Hepatocyte (in vitro differentiated cells): ENCODE measurements at regions not wholly inside any gene's neighbourhood (a gene's known extent, or its start where the extent isn't known, plus 50 kb on each side); places are given as distances from the start of the nearest gene placed in this dataset.
"Not testable (repeated sequence)": the region's sequence is repeated elsewhere in the genome, so short reads cannot be mapped to it uniquely, and the experiment has no call there.

Source experiments
- DNase-seq: peaks from one replicate; pipeline ENCODE4 v3.0.0-alpha.2; 2016; ENCODE audit warnings: low spot score
- H2AFZ ChIP-seq: fragments of 200-600 bp; sonication (generic); 2 replicates; pipeline ENCODE4 v1.6.0; 2016; ENCODE audit warnings: antibody characterized with exemption, mild to moderate bottlenecking
- H3K27ac ChIP-seq: fragments of 200-600 bp; sonication (generic); 2 replicates; pipeline ENCODE4 v1.5.1; 2016; ENCODE audit warnings: mild to moderate bottlenecking
- H3K27me3 ChIP-seq: fragments of 200-600 bp; sonication (generic); 2 replicates; pipeline ENCODE4 v1.6.1; 2016
- H3K36me3 ChIP-seq: fragments of 200-600 bp; sonication (generic); replicated peaks from 2 replicates; pipeline ENCODE4 v1.5.1; 2016; ENCODE audit warnings: low read depth; ENCODE audit not compliant: insufficient read depth
- H3K4me1 ChIP-seq: fragments of 200-600 bp; sonication (generic); 2 replicates; pipeline ENCODE4 v1.5.1; 2016; ENCODE audit warnings: mild to moderate bottlenecking, moderate library complexity; ENCODE audit not compliant: insufficient read depth
- H3K4me2 ChIP-seq: fragments of 200-600 bp; sonication (generic); 2 replicates; pipeline ENCODE4 v1.6.0; 2016
- H3K4me3 ChIP-seq: fragments of 200-600 bp; sonication (generic); 2 replicates; pipeline ENCODE4 v1.5.1; 2016; ENCODE audit warnings: mild to moderate bottlenecking
- H3K79me2 ChIP-seq: fragments of 200-600 bp; sonication (generic); 2 replicates; pipeline ENCODE4 v1.6.0; 2017; ENCODE audit warnings: mild to moderate bottlenecking
- H3K9me2 ChIP-seq: fragments of 200-600 bp; sonication (generic); replicated peaks from 2 replicates; pipeline ENCODE4 v1.6.0; 2017; ENCODE audit warnings: mild to moderate bottlenecking; ENCODE audit not compliant: insufficient read depth
- H3K9me3 ChIP-seq: fragments of 200-600 bp; sonication (generic); 2 replicates; pipeline ENCODE4 v1.5.1; 2016; ENCODE audit warnings: low read depth, mild to moderate bottlenecking
- H4K20me1 ChIP-seq: fragments of 200-600 bp; sonication (generic); 2 replicates; pipeline ENCODE4 v1.6.0; 2016; ENCODE audit warnings: mild to moderate bottlenecking; ENCODE audit not compliant: insufficient read depth, poor library complexity, severe bottlenecking
- EZH2 ChIP-seq: fragments of 200-600 bp; sonication (generic); IDR thresholded peaks from 2 replicates; pipeline ENCODE4 v1.6.1; 2016; ENCODE audit warnings: antibody characterized with exemption, mild to moderate bottlenecking, borderline replicate concordance
- EZH2phosphoT487 ChIP-seq: fragments of 200-600 bp; sonication (generic); IDR thresholded peaks from one replicate; pipeline ENCODE4 v1.6.1; 2018; ENCODE audit warnings: antibody characterized with exemption, mild to moderate bottlenecking, low read depth, moderate library complexity; ENCODE audit not compliant: unreplicated experiment, severe bottlenecking
- WGBS: methylation state at CpG from one replicate; pipeline ENCODE4 v1.1.6; 2016; ENCODE audit warnings: low lambda C conversion rate; ENCODE audit errors: missing lambda C conversion rate; 5-methylcytosine and 5-hydroxymethylcytosine counted together
- TF ChIP-seq, protein P1 (sequence below): fragments of 200-600 bp; sonication (generic); IDR thresholded peaks from 2 replicates; pipeline ENCODE4 v1.5.1; 2016; ENCODE audit warnings: antibody characterized with exemption, mild to moderate bottlenecking; ENCODE audit not compliant: poor library complexity

- Histone ChIP-seq H3K4me1 (no peaks in the 10 kb centered on the region), H3K9me3 (no peaks in the 10 kb centered on the region), H4K20me1 (no peaks in the 10 kb centered on the region), H3K79me2 (no peaks in the 10 kb centered on the region), H3K27ac (no peak overlapping the region), H3K27me3 (peaks cover 8% of the 10 kb centered on the region), H2AFZ (no peak overlapping the region), H3K9me2 (no peaks in the 10 kb centered on the region), H3K4me2 (no peak overlapping the region), H3K4me3 (no peak overlapping the region), H3K36me3 (no peaks in the 10 kb centered on the region)
- TF ChIP-seq EZH2phosphoT487 (no peak), EZH2 (no peak)
- TF ChIP-seq, protein P1, sequence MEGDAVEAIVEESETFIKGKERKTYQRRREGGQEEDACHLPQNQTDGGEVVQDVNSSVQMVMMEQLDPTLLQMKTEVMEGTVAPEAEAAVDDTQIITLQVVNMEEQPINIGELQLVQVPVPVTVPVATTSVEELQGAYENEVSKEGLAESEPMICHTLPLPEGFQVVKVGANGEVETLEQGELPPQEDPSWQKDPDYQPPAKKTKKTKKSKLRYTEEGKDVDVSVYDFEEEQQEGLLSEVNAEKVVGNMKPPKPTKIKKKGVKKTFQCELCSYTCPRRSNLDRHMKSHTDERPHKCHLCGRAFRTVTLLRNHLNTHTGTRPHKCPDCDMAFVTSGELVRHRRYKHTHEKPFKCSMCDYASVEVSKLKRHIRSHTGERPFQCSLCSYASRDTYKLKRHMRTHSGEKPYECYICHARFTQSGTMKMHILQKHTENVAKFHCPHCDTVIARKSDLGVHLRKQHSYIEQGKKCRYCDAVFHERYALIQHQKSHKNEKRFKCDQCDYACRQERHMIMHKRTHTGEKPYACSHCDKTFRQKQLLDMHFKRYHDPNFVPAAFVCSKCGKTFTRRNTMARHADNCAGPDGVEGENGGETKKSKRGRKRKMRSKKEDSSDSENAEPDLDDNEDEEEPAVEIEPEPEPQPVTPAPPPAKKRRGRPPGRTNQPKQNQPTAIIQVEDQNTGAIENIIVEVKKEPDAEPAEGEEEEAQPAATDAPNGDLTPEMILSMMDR = no peak
- no peak for DNase-seq
- 87% methylated on average over 9 of the region's 9 CpGs for WGBS
These were observed 130.9 kb upstream of the PODXL start for GRCh38 chr7:131687296-131687695.

GRCh38 chr7:131686833-131687232 lies 130.4 kb upstream of the PODXL start:
- Histone ChIP-seq H3K4me3 (no peak overlapping the region), H3K4me1 (no peaks in the 10 kb centered on the region), H3K79me2 (no peaks in the 10 kb centered on the region), H3K4me2 (no peak overlapping the region), H4K20me1 (no peaks in the 10 kb centered on the region), H3K36me3 (no peaks in the 10 kb centered on the region), H3K9me3 (no peaks in the 10 kb centered on the region), H3K9me2 (no peaks in the 10 kb centered on the region), H3K27me3 (peaks cover 8% of the 10 kb centered on the region), H3K27ac (no peak overlapping the region), H2AFZ (no peak overlapping the region)
- no peak for DNase-seq
- TF ChIP-seq EZH2phosphoT487 (no peak), EZH2 (no peak)
- TF ChIP-seq, protein P1 = no peak

GRCh38 chr7:131683536-131684125 lies 127.2 kb upstream of the PODXL start:
- no peaks in the 10 kb centered on the region for H3K9me3 ChIP-seq
- H3K36me3 ChIP-seq = no peaks in the 10 kb centered on the region
- no peak overlapping the region for H3K27ac ChIP-seq
- no peaks in the 10 kb centered on the region for H4K20me1 ChIP-seq
- TF ChIP-seq EZH2phosphoT487 (no peak), EZH2 (no peak)
- TF ChIP-seq, protein P1 = no peak
- 87% methylated on average over 5 of the region's 5 CpGs for WGBS
- no peak for DNase-seq
- no peak overlapping the region for H3K4me2 ChIP-seq
- H3K79me2 ChIP-seq = no peaks in the 10 kb centered on the region
- H3K4me3 ChIP-seq = no peak overlapping the region
- H2AFZ ChIP-seq = no peak overlapping the region
- no peaks in the 10 kb centered on the region for H3K9me2 ChIP-seq
- peaks cover 5% of the 10 kb centered on the region for H3K27me3 ChIP-seq
- H3K4me1 ChIP-seq = no peaks in the 10 kb centered on the region

DNA sequence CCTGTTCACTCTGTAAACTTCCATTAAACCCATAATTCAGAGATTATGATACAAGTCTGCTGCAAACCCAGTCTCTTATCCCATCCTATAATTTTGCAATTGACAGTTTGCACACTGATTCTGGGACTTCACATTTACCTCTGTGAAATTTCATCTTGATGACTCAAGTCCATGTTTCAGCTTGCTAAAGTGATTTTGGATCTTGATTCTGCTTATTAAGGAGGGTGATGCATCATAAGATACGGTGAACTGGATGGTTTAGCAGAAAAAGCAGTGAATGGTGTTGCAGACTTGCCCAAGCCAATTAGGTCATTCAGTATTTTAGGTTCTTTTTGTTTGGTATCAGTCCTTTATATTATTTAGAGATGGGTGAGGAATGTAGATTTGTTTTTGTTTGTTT lies 125.5 kb upstream of the PODXL start:
- 0% methylated on average over 1 of the region's 1 CpG for WGBS
- Histone ChIP-seq H3K4me1 (no peaks in the 10 kb centered on the region), H3K27ac (no peak overlapping the region), H3K36me3 (no peaks in the 10 kb centered on the region), H2AFZ (no peak overlapping the region), H3K79me2 (no peaks in the 10 kb centered on the region), H3K9me3 (no peaks in the 10 kb centered on the region), H3K4me3 (no peak overlapping the region), H3K27me3 (peaks cover 5% of the 10 kb centered on the region), H4K20me1 (no peaks in the 10 kb centered on the region), H3K9me2 (no peaks in the 10 kb centered on the region), H3K4me2 (no peak overlapping the region)
- no peak for DNase-seq
- TF ChIP-seq, protein P1 = no peak
- TF ChIP-seq EZH2phosphoT487 (no peak), EZH2 (no peak)

DNA sequence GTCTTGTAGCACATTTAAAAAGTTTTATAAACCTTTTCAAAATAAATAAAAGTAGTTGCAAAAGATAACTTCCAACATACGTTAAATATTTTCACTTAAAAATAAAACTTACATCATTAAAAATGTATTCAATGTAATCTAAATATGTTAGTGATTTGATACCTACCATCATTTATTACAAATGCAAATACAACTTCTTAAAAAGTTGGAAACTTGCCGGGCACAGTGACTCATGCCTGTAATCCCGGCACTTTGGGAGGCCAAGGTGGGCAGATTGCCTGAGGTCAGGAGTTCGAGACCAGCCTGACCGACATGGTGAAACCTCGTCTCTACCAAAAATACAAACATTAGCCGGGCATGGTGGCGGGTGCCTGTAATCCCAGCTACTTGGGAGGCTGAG lies 122.6 kb upstream of the PODXL start:
- not testable (repeated sequence) for H3K9me3 ChIP-seq, H3K27me3 ChIP-seq, H3K79me2 ChIP-seq, H3K9me2 ChIP-seq, H3K4me1 ChIP-seq, H4K20me1 ChIP-seq, H3K4me3 ChIP-seq, H3K27ac ChIP-seq, H2AFZ ChIP-seq, H3K36me3 ChIP-seq, DNase-seq, H3K4me2 ChIP-seq
- WGBS = 92% methylated on average over 8 of the region's 8 CpGs

DNA sequence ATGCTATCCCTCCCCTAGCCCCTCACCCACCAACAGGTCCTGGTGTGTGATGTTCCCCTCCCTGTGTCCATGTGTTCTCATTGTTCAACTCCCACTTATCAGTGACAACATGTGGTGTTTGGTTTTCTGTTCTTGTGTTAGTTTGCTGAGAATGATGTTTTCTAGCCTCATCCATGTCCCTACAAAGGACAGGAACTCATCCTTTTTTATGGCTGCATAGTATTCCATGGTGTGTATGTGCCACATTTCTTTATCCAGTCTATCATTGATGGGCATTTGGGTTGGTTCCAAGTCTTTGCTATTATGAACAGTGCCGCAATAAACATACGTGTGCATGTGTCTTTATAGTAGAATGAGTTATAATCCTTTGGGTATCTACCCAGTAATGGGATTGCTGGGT lies 120.4 kb upstream of the PODXL start:
- not testable (repeated sequence) for H3K9me2 ChIP-seq, H3K9me3 ChIP-seq, H3K27ac ChIP-seq, H4K20me1 ChIP-seq, DNase-seq, H2AFZ ChIP-seq, H3K4me3 ChIP-seq, H3K79me2 ChIP-seq, H3K4me2 ChIP-seq, H3K27me3 ChIP-seq, H3K36me3 ChIP-seq, H3K4me1 ChIP-seq
- WGBS = 100% methylated on average over 2 of the region's 2 CpGs
